CD4-positive, alpha-beta T cell (primary cell): ENCODE measurements at regions not wholly inside any gene's neighbourhood (a gene's known extent, or its start where the extent isn't known, plus 50 kb on each side); places are given as distances from the start of the nearest gene placed in this dataset.

Experiments used
- ATAC-seq: fragments of 200-7000 bp; cut with Tn5 transposase; one replicate; pipeline ENCODE4 v1.10.0; 2022; ENCODE audit warnings: mild to moderate bottlenecking; ENCODE audit not compliant: poor library complexity
- CTCF ChIA-PET: fragments of 350-600 bp; sonication (Branson Sonifier 250); formaldehyde crosslinking; loops from one replicate; lab custom pipeline; 2021; ENCODE audit warnings: antibody characterized with exemption, inconsistent platforms; lab: Charles Lee
- POLR2A ChIA-PET: fragments of 350-600 bp; sonication (Branson Sonifier 250); formaldehyde crosslinking; loops from one replicate; lab custom pipeline; 2021; ENCODE audit warnings: antibody characterized with exemption, inconsistent platforms; lab: Charles Lee
- DNase-seq, 14 experiments: peaks; one replicate each; pipeline ENCODE4 v3.0.0-alpha.2; 2013 to 2020; ENCODE audit warnings: mixed read lengths in 2 of 14
- H3K27ac ChIP-seq, 2 donors: one replicate each; pipeline versions ENCODE4 v1.5.1 to v1.7.0; 2013; ENCODE audit warnings: low read length in 2 of 2, low read depth in 1 of 2, mild to moderate bottlenecking in 1 of 2
- H3K27me3 ChIP-seq, 2 experiments: 1 replicate in 1 of 2; 2 replicates in 1 of 2; pipeline versions ENCODE4 v1.6.1 to v1.7.0; 2013; ENCODE audit warnings: low read length in 2 of 2, control low read depth in 1 of 2, mild to moderate bottlenecking in 1 of 2, moderate library complexity in 1 of 2; ENCODE audit not compliant: insufficient read depth in 2 of 2, control insufficient read depth in 1 of 2
- H3K36me3 ChIP-seq: one replicate; pipeline ENCODE4 v1.6.1; 2013; ENCODE audit warnings: low read length, control low read depth; ENCODE audit not compliant: insufficient read depth
- H3K4me1 ChIP-seq: one replicate; pipeline ENCODE4 v1.6.1; 2013; ENCODE audit warnings: low read length, control low read depth; ENCODE audit not compliant: insufficient read depth
- H3K4me3 ChIP-seq: one replicate; pipeline ENCODE4 v1.5.1; 2013; ENCODE audit warnings: mild to moderate bottlenecking, low read length, moderate library complexity
- H3K9me3 ChIP-seq, 2 experiments: 1 replicate in 1 of 2; 2 replicates in 1 of 2; pipeline versions ENCODE4 v1.6.1 to v1.7.0; 2013; ENCODE audit warnings: low read length in 2 of 2, mild to moderate bottlenecking in 2 of 2, control low read depth in 1 of 2, moderate library complexity in 1 of 2; ENCODE audit not compliant: control insufficient read depth in 1 of 2, insufficient read depth in 1 of 2
- H3K27ac Mint-ChIP-seq: one replicate; pipeline ENCODE4 v1.8.0; 2020; ENCODE audit warnings: mixed read lengths
- H3K27me3 Mint-ChIP-seq: one replicate; pipeline ENCODE4 v1.8.0; 2021; ENCODE audit warnings: mixed read lengths
- H3K36me3 Mint-ChIP-seq: one replicate; pipeline ENCODE4 v1.8.0; 2021; ENCODE audit warnings: low read depth, mixed read lengths
- H3K4me1 Mint-ChIP-seq: one replicate; pipeline ENCODE4 v1.8.0; 2021; ENCODE audit warnings: low read depth, mixed read lengths
- H3K4me3 Mint-ChIP-seq: one replicate; pipeline ENCODE4 v1.8.0; 2020; ENCODE audit warnings: mild to moderate bottlenecking, mixed read lengths
- H3K9me3 Mint-ChIP-seq: one replicate; pipeline ENCODE4 v1.8.0; 2020; ENCODE audit warnings: mixed read lengths
- intact Hi-C, 2 experiments: fragments of 100-400 bp; cut with DNase I in 1 of 2; cut with micrococcal nuclease in 1 of 2; formaldehyde crosslinking; loops; one replicate each; pipeline versions ENCODE4 v1.15.1 to v1.9.0; 2023 to 2025; cut with DNase I, micrococcal nuclease
- TF ChIP-seq, protein P1 (sequence below): fragments of 200-600 bp; IDR thresholded peaks from one replicate; pipeline ENCODE4 v1.8.0; 2022; ENCODE audit warnings: antibody characterized with exemption, mild to moderate bottlenecking

DNA sequence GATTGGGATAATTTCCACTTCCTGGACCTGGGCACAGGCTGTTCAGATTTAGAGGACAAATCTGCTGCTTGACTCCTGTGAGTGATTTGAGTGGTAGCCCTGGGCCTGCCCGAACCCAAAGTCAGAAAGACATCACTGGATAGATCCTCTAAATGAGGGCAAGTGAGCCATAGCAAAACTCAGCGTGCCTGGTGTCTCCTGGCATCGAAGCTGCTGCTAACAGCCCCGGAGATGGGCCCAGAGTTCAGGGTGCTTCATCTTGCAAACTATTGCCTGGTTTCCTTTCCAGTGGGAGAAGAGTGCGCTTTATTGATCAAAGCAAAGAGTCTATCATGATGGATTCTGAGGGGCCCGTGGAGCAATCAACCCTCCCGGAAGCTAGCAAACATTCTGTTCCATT lies 153.1 kb upstream of the KLHL29 start:
- Mint-ChIP-seq H3K27me3 (peaks cover 4% of the 10 kb centered on the region), H3K9me3 (no peaks in the 10 kb centered on the region), H3K4me1 (no peaks in the 10 kb centered on the region), H3K4me3 (no peak overlapping the region), H3K27ac (no peak overlapping the region), H3K36me3 (no peaks in the 10 kb centered on the region)
- H3K27me3 ChIP-seq: peaks cover 0 to 2% of the 10 kb centered on the region in 2 experiments
- TF ChIP-seq, protein P1, sequence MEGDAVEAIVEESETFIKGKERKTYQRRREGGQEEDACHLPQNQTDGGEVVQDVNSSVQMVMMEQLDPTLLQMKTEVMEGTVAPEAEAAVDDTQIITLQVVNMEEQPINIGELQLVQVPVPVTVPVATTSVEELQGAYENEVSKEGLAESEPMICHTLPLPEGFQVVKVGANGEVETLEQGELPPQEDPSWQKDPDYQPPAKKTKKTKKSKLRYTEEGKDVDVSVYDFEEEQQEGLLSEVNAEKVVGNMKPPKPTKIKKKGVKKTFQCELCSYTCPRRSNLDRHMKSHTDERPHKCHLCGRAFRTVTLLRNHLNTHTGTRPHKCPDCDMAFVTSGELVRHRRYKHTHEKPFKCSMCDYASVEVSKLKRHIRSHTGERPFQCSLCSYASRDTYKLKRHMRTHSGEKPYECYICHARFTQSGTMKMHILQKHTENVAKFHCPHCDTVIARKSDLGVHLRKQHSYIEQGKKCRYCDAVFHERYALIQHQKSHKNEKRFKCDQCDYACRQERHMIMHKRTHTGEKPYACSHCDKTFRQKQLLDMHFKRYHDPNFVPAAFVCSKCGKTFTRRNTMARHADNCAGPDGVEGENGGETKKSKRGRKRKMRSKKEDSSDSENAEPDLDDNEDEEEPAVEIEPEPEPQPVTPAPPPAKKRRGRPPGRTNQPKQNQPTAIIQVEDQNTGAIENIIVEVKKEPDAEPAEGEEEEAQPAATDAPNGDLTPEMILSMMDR: no peak
- H3K36me3 ChIP-seq: no peaks in the 10 kb centered on the region
- DNase-seq: no peak
- no peak for ATAC-seq
- intact Hi-C loops: no loop called here
- CTCF ChIA-PET: no interaction called here
- H3K27ac ChIP-seq: no peak overlapping the region
- no peak overlapping the region for H3K4me3 ChIP-seq
- POLR2A ChIA-PET: no interaction called here
- H3K9me3 ChIP-seq: peaks cover 0 to 5% of the 10 kb centered on the region in 2 experiments
- H3K4me1 ChIP-seq: no peaks in the 10 kb centered on the region

DNA sequence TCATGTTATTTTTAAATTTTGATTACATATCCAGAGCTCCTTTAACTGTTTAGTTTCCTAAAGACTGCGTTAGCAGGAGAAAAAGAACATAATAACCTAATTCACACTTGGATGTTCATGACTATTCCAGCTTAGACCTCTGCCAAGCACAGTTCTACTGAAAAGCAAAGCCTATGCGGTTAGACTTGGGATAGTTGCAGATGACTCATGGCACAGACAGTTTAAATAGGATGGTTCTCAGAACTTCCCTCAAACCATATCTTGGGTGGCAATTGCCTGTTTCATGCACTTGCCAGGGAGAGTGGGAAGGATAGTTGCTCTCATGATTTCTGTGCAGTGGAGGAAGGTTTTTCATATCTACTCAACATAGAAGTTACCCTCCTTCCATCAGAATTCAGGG lies 149.7 kb upstream of the KLHL29 start:
- ATAC-seq: no peak
- Mint-ChIP-seq H3K4me3 (no peak overlapping the region), H3K27ac (no peak overlapping the region), H3K27me3 (peaks cover 15% of the 10 kb centered on the region), H3K9me3 (no peaks in the 10 kb centered on the region), H3K36me3 (no peaks in the 10 kb centered on the region), H3K4me1 (no peaks in the 10 kb centered on the region)
- DNase-seq: no peak
- Histone ChIP-seq H3K4me3 (no peak overlapping the region), H3K27ac (no peak overlapping the region), H3K36me3 (no peaks in the 10 kb centered on the region), H3K9me3 (peaks cover 0 to 10% of the 10 kb centered on the region in 2 experiments), H3K27me3 (peaks cover 0 to 5% of the 10 kb centered on the region in 2 experiments), H3K4me1 (no peaks in the 10 kb centered on the region)
- intact Hi-C loops: no loop called here
- TF ChIP-seq, protein P1: no peak
- ChIA-PET CTCF (no interaction called here), POLR2A (no interaction called here)

DNA sequence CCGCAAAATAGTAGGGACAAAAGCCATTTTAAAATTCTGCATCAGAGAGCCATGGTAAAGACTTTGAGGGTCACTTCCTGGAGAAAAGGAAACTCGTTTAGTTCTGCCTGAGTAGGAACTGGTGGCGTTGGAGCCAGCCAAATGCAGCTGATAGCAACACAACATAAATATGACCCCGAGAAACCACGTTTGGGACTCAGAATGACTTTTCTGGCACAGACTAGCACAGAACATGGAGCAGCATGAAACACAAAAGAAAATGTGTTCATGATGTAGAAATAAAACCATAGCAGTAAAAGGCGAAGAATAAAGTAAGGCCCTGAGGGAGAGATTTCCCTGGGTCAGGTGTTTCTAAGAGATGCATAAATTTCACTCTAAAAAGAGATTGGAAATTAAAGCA lies 149.2 kb upstream of the KLHL29 start:
- Mint-ChIP-seq H3K27me3 (peaks cover 17% of the 10 kb centered on the region), H3K36me3 (no peaks in the 10 kb centered on the region), H3K4me3 (no peak overlapping the region), H3K4me1 (no peaks in the 10 kb centered on the region), H3K9me3 (no peaks in the 10 kb centered on the region), H3K27ac (no peak overlapping the region)
- TF ChIP-seq, protein P1: no peak
- H3K27me3 ChIP-seq: peaks cover 0 to 5% of the 10 kb centered on the region in 2 experiments
- no peaks in the 10 kb centered on the region for H3K36me3 ChIP-seq
- no peaks in the 10 kb centered on the region for H3K4me1 ChIP-seq
- DNase-seq (no peak), ATAC-seq (no peak)
- ChIA-PET CTCF (no interaction called here), POLR2A (no interaction called here)
- peaks cover 0 to 8% of the 10 kb centered on the region in 2 experiments for H3K9me3 ChIP-seq
- H3K4me3 ChIP-seq: no peak overlapping the region
- intact Hi-C loops: no loop called here
- no peak overlapping the region for H3K27ac ChIP-seq
